NAMALWA (cell line): ENCODE measurements at regions not wholly inside any gene's neighbourhood (a gene's known extent, or its start where the extent isn't known, plus 50 kb on each side); places are given as distances from the start of the nearest gene placed in this dataset.
"Not testable (repeated sequence)": the region's sequence is repeated elsewhere in the genome, so short reads cannot be mapped to it uniquely, and the experiment has no call there.

Experiments used
- DNase-seq: peaks from one replicate; pipeline ENCODE4 v3.0.0-alpha.2; 2015; ENCODE audit warnings: low spot score

DNA sequence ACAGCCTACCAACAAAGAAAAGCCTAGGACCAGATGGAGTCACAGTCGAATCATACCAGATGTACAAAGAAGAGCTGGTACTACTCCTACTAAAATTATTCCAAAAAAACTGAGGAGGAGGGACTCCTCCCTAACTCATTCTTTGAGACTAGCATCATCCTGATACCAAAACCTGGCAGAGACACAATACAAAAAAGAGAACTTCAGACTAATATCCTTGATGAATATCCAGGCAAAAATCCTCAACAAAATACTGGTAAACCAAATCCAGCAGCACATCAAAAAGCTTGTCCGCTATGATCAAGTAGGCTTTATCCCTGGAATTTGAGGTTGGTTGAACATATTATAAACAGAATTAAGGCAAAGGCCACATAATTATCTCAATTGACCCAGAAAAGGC is 900.4 kb upstream of the ARRDC3 start:
- no peak for DNase-seq

DNA sequence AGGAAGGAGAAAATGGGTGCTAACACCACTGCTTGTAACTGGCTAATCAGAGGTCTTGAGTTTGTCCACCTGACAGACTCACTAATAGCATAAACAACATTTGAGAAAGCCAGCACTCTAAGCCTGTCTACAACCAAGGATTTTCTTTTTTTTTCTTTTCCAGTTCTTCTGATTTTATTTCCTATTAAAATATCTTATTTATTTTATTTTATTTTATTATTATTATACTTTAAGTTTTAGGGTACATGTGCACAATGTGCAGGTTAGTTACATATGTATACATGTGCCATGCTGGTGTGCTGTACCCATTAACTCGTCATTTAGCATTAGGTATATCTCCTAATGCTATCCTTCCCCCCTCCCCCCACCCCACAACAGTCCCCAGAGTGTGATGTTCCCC is 888.6 kb upstream of the ARRDC3 start:
- DNase-seq = not testable (repeated sequence)

- no peak for DNase-seq
Observed at GRCh38 chr5:92268343-92268742, 885.2 kb upstream of the ARRDC3 start.

DNA sequence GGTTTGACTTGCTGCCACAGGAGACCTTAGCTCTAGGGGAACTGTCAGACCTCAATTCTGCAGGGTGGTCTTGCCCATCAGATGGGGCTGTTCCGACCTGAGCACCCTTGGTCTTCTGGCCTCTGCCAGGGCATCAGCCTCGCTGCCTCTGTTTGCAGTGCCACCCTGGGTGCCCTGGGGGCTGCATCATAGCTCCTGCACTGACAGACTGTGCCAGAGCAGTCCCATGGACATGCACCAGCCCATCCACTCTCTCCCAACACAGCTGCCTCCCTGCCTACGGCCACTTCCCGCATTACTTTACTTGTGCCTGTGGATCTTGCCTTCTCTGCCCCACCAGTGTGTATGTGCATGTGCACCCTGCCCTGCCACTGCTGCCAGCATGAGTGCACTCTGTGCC is 884.7 kb upstream of the ARRDC3 start:
- no peak for DNase-seq

GRCh38 chr5:92265804-92266203 is 882.7 kb upstream of the ARRDC3 start:
- no peak for DNase-seq

GRCh38 chr5:92255605-92256004 is 872.5 kb upstream of the ARRDC3 start:
- not testable (repeated sequence) for DNase-seq

DNA sequence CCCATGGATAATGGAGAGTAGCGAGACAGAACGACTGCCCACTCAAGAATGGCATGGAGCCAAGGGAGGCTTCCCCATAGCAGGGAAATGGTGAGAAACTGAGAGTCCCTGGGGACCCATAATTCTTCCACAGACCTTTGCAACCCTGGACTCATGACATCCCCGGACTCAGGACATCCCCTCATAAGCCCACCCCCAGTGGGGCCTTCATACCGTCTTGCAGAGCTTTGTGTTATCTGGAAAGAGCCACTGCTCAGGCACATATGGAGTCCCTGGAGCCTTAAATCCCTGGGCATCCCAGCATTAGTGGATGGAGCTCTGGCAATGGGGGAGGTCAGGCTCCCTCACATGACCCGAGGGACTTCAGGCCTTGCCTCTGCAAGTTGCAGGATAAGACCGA is 865.4 kb upstream of the ARRDC3 start:
- no peak for DNase-seq

DNA sequence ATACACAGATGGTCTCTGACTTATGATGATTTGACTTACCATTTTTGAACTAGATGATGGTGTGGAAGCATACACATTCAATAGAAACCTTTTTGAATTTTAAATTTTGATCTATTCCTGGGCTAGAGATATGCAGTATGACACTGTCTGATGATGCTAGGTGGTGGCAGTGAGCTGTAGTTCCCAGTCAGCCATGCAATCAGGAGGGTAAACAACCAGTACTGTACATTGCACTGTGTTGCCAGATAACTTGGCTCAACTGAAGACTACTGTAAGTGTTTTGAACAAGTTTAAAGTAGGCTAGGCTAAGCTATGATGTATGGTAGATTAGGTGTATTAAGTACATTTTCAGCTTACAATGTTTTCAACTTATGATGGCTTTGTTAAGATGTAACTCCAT is 859.1 kb upstream of the ARRDC3 start:
- DNase-seq = no peak

- DNase-seq = no peak
Observed at GRCh38 chr5:92237896-92238295, 854.8 kb upstream of the ARRDC3 start.

DNA sequence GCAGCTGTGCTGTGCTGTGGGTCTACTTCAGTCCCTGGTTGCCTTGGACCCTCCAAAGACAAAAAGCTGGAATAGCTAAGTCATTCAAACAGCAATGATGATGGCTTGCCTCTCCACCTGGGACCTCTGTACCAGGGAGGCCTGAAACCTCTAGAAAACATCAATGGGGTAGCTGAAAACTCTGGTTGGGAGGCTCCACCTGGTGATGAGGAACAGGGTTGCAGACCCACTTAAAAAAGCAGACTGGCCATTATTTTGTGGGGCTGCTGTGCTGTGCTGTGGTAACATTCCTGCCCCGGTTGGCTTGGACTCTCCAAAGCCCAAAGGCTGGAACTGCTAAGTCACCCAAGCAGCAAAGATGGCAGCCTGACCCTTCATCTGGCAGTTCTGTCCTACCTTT is 839.3 kb upstream of the ARRDC3 start:
- peak; percentile 14 for DNase-seq

GRCh38 chr5:92216852-92217251 is 833.7 kb upstream of the ARRDC3 start:
- DNase-seq = not testable (repeated sequence)

DNA sequence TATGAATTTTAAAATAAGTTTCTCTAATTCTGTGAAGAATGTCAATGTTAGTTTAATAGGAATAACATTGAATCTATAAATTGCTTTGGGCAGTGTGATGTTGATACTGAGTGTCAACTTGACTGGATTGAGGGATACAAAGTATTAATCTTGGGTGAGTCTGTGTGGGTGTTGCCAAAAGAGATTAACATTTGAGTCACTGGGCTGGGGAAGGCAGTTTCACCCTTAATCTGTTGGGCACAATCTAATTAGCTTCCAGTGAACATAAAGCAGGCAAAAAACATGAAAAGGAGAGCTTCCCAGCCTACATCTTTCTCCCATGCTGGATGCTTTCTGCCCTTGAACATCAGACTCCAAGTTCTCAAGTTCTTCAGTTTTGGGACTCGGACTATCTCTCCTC is 832.0 kb upstream of the ARRDC3 start:
- no peak for DNase-seq

DNA sequence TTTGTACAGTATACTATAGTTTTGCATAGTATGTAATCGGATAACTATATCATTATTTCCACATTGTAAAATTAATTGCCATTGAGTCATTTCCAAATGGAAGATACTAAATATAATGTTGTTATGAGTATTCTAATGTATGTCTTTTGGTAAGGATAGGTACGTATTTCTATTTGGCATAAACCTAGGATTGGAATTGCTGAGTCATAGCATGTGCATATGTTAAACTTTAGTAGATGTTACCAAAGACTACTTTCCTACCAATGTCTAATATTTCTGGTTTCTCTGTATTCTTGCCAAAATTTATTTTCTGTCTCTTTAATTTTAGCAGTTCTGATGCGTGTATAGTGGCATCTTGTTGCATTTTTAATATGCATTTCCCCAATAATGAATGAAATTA is 825.1 kb upstream of the ARRDC3 start:
- DNase-seq = no peak

DNA sequence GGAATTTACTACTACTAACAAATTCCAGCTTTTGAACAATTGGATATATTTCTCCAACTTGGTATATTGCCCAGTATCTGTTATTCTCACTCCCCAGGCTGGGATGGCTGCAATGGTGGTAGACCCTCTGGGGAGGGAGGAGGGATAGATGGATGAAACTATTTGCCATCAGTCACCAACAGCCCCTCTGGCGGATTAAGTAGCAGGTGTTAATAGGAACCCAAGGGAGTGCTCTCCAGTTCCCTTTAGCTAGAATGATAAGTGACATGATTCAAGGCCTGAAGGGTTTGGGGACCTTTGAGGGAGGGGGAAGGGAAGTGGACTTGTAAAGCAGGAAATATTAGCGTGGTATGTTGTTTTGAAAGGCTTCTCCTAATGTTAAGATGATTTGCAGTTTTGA is 824.0 kb upstream of the ARRDC3 start:
- no peak for DNase-seq

- no peak for DNase-seq
Observed at GRCh38 chr5:92206681-92207080, 823.6 kb upstream of the ARRDC3 start.

DNA sequence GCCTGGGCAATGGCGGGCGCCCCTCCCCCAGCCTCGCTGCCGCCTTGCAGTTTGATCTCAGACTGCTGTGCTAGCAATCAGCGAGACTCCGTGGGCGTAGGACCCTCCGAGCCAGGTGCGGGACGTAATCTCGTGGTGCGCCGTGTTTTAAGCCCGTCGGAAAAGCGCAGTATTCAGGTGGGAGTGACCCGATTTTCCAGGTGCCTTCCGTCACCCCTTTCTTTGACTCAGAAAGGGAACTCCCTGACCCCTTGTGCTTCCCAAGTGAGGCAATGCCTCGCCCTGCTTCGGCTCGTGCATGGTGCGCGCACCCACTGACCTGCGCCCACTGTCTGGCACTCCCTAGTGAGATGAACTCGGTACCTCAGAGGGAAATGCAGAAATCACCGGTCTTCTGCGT is 815.9 kb upstream of the ARRDC3 start:
- not testable (repeated sequence) for DNase-seq

- DNase-seq = no peak
Observed at GRCh38 chr5:92181656-92182055, 798.5 kb upstream of the ARRDC3 start.

DNA sequence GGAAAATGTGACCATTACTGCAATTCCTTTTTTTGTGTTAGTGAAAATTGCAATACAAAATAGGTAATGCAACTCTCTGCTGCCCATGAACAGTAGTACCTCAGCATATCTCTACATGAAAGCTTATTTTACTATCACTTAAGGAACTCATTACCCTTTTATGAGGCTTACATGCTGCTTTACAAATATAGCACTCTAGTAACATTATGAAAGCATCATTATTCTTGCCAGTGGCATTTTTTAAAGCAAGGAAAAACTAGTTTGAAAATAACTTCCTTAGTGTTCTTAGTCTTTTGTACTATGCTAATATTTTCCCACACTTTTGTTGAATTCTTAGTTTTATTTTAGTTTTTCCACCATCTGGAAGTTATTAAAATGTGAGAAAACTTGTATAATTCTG is 797.3 kb upstream of the ARRDC3 start:
- no peak for DNase-seq

GRCh38 chr5:92179651-92180050 is 796.5 kb upstream of the ARRDC3 start:
- DNase-seq = no peak

DNA sequence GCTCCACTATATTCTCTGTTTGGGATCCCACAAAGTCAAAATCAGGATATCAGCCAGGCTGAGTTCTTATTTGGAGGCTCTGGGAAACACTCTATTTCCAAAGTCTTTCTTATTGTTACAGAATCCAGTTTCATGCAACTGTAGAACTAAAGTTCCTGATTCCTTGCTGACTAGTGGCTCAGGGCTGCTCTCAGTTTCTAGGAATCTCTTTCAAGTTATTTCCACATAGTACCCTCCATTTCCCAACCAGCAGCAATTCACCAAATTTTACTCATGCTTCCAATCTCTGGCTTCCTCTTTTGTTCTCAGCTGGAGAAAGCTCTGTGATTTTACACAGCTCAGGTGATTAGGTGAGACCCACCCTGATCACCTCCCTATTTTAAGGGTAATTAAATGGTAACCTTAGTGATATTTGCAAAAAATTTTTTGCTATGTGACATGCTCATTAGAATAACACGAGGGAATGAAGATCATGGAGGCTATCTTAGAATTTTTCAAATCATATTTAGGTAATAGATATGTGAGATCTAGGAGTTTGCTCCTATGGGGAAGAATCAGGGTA is 794.9 kb upstream of the ARRDC3 start:
- DNase-seq = no peak

DNA sequence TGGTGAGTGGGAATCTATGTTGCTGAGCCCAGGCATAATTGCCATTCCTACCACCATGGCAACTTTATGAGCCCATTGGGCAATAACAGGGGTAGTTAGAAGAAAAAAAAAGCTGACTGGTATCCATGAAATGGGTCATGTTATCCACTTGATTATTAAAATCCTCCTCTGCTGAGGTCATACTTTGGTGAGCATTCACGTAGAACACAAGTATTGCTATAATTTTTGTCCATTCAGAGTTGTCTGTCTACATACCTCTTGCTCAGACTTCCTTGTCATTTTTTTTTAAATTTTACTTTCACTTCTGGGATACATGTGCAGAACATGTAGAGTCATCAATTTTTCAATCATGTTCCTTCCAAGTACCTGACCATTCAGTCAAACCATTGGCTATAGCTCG is 780.8 kb upstream of the ARRDC3 start:
- DNase-seq = no peak

- no peak for DNase-seq
Observed at GRCh38 chr5:92147798-92148197, 764.7 kb upstream of the ARRDC3 start.

- DNase-seq = no peak
Observed at GRCh38 chr5:92147266-92147665, 764.1 kb upstream of the ARRDC3 start.

DNA sequence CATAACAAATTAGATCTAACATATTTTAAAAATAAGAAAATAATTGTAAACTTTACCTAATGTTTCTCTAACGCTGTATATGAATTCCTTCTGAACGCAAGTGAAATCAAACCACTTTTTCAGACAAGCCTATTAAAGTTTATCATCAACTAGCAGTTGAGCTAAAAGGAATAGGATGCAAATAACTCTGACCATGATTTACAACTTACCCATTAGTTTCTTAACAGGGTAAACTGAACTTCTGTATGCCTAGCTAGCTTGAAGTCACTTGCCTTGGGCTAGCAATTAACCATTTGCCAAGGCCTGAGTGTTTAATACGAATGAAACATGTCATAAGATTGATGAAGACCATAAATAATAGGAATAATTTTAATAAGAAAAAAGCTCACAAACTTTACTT is 762.7 kb upstream of the ARRDC3 start:
- no peak for DNase-seq

GRCh38 chr5:92144824-92145223 is 761.7 kb upstream of the ARRDC3 start:
- no peak for DNase-seq
